B cell (primary cell): ENCODE measurements at regions not wholly inside any gene's neighbourhood (a gene's known extent, or its start where the extent isn't known, plus 50 kb on each side); places are given as distances from the start of the nearest gene placed in this dataset.

Source experiments
- ATAC-seq: fragments of 200-7000 bp; cut with Tn5 transposase; one replicate; pipeline ENCODE4 v1.10.0; 2021; ENCODE audit warnings: low read depth, mild to moderate bottlenecking, moderate number of reproducible peaks, moderate library complexity
- CTCF ChIA-PET: fragments of 350-600 bp; sonication (Branson Sonifier 250); formaldehyde crosslinking; loops from one replicate; lab custom pipeline; 2021; ENCODE audit warnings: antibody characterized with exemption, inconsistent platforms; lab: Charles Lee
- POLR2A ChIA-PET: fragments of 350-600 bp; sonication (Branson Sonifier 250); formaldehyde crosslinking; loops from one replicate; lab custom pipeline; 2021; ENCODE audit warnings: antibody characterized with exemption; lab: Charles Lee
- DNase-seq: peaks from one replicate; pipeline ENCODE4 v3.0.0; 2013
- H2AFZ ChIP-seq: 2 replicates; pipeline ENCODE4 v1.6.1; 2012; ENCODE audit warnings: mild to moderate bottlenecking, low read depth, low read length; ENCODE audit not compliant: insufficient read depth, poor library complexity, severe bottlenecking
- H3K27ac ChIP-seq, 2 donors: 1 replicate in 1 of 2; 2 replicates in 1 of 2; pipeline ENCODE4 v1.5.1; 2012 to 2013; ENCODE audit warnings: low read length in 2 of 2, mild to moderate bottlenecking in 2 of 2, moderate library complexity in 1 of 2
- H3K27me3 ChIP-seq, 4 experiments: fragments of 200-600 bp in 1 of 4; sonication (generic) in 1 of 4; replicated peaks in 1 of 4; 1 replicate in 2 of 4; 2 replicates in 2 of 4; pipeline versions ENCODE4 v1.6.1 to v1.7.0; 2013 to 2016; ENCODE audit warnings: low read length in 3 of 4, mild to moderate bottlenecking in 2 of 4, mixed read lengths in 1 of 4, moderate library complexity in 1 of 4; ENCODE audit not compliant: insufficient read depth in 4 of 4, control insufficient read depth in 3 of 4; ENCODE audit errors: control extremely low read depth in 1 of 4
- H3K36me3 ChIP-seq, 2 experiments: replicated peaks in 1 of 2; 1 replicate in 1 of 2; 2 replicates in 1 of 2; pipeline versions ENCODE4 v1.6.1 to v1.7.1; 2013; ENCODE audit warnings: low read length in 1 of 2; ENCODE audit not compliant: insufficient read depth in 2 of 2, control insufficient read depth in 1 of 2; ENCODE audit errors: control extremely low read depth in 1 of 2, extremely low read depth in 1 of 2
- H3K4me1 ChIP-seq, 2 donors: fragments of 200-600 bp in 1 of 2; sonication (generic) in 1 of 2; 1 replicate in 1 of 2; 2 replicates in 1 of 2; pipeline versions ENCODE4 v1.5.1 to v1.6.1; 2013 to 2017; ENCODE audit warnings: low read length in 2 of 2; ENCODE audit not compliant: control insufficient read depth in 2 of 2, insufficient read depth in 2 of 2
- H3K4me2 ChIP-seq: replicated peaks from 2 replicates; pipeline ENCODE3; 2012; ENCODE audit warnings: mild to moderate bottlenecking, low read depth, low read length; ENCODE audit not compliant: poor library complexity, severe bottlenecking
- H3K4me3 ChIP-seq, 5 experiments: fragments of 200-600 bp in 1 of 5; sonication (generic) in 1 of 5; 1 replicate in 3 of 5; 2 replicates in 2 of 5; pipeline versions ENCODE4 v1.5.1 to v1.7.0; 2011 to 2016; ENCODE audit warnings: low read length in 4 of 5, mild to moderate bottlenecking in 4 of 5, low read depth in 2 of 5, control low read depth in 1 of 5, moderate library complexity in 1 of 5; ENCODE audit not compliant: insufficient read depth in 1 of 5; ENCODE audit errors: control extremely low read depth in 1 of 5, extremely low read depth in 1 of 5
- H3K79me2 ChIP-seq: fragments of 200-600 bp; sonication (generic); one replicate; pipeline ENCODE4 v1.6.0; 2016; ENCODE audit warnings: low read length; ENCODE audit not compliant: control insufficient read depth, insufficient read depth
- H3K9ac ChIP-seq: fragments of 200-600 bp; sonication (generic); 2 replicates; pipeline ENCODE4 v1.6.1; 2017; ENCODE audit warnings: mild to moderate bottlenecking, low read length, moderate library complexity
- H3K9me3 ChIP-seq, 3 donors: one replicate each; pipeline versions ENCODE4 v1.6.1 to v1.7.1; 2013; ENCODE audit warnings: low read length in 2 of 3; ENCODE audit not compliant: control insufficient read depth in 2 of 3, insufficient read depth in 1 of 3; ENCODE audit errors: control extremely low read depth in 1 of 3
- H4K20me1 ChIP-seq: 2 replicates; pipeline ENCODE4 v1.6.0; 2012; ENCODE audit warnings: mild to moderate bottlenecking, low read length; ENCODE audit not compliant: insufficient read depth, control insufficient read depth, poor library complexity, severe bottlenecking
- H3K27ac Mint-ChIP-seq: one replicate; pipeline ENCODE4 v1.8.0; 2021; ENCODE audit warnings: mixed read lengths
- H3K27me3 Mint-ChIP-seq: one replicate; pipeline ENCODE4 v1.8.0; 2021; ENCODE audit warnings: mixed read lengths
- H3K4me1 Mint-ChIP-seq: one replicate; pipeline ENCODE4 v1.8.0; 2021; ENCODE audit warnings: mixed read lengths
- H3K4me3 Mint-ChIP-seq: one replicate; pipeline ENCODE4 v1.8.0; 2021; ENCODE audit warnings: mixed read lengths
- H3K9me3 Mint-ChIP-seq: one replicate; pipeline ENCODE4 v1.8.0; 2022; ENCODE audit warnings: mixed read lengths; ENCODE audit not compliant: insufficient read depth
- CTCF ChIP-seq: fragments of 200-600 bp; IDR thresholded peaks from one replicate; pipeline ENCODE4 v1.8.0; 2022; ENCODE audit warnings: antibody characterized with exemption, mild to moderate bottlenecking
- EZH2 ChIP-seq: IDR thresholded peaks from 2 replicates; pipeline ENCODE4 v1.6.1; 2012; ENCODE audit warnings: borderline replicate concordance, low read depth, mild to moderate bottlenecking, moderate library complexity, low read length; ENCODE audit not compliant: insufficient read depth, poor library complexity, severe bottlenecking
- WGBS: methylation state at CpG from one replicate; pipeline ENCODE4 v1.1.5; 2013; ENCODE audit warnings: missing lambda C conversion rate; ENCODE audit not compliant: insufficient coverage; 5-methylcytosine and 5-hydroxymethylcytosine counted together
- intact Hi-C: fragments of 100-400 bp; cut with micrococcal nuclease; formaldehyde crosslinking; loops from one replicate; pipeline ENCODE4 v1.10.0; 2022

GRCh38 chr4:58205446-58206235 is 1095.5 kb upstream of the IGFBP7 start:
- POLR2A ChIA-PET: no interaction called here
- H3K79me2 ChIP-seq: no peaks in the 10 kb centered on the region
- no peak overlapping the region for H3K27ac ChIP-seq
- no peaks in the 10 kb centered on the region for H3K36me3 ChIP-seq
- H3K9me3 Mint-ChIP-seq: peaks cover 3% of the 10 kb centered on the region
- no CpG with 5 or more reads among the region's 3 CpGs for WGBS
- CTCF ChIA-PET: no interaction called here
- no peaks in the 10 kb centered on the region for H3K4me1 Mint-ChIP-seq
- H2AFZ ChIP-seq: no peak overlapping the region
- H3K4me3 Mint-ChIP-seq: no peak overlapping the region
- H3K4me3 ChIP-seq: no peak overlapping the region
- H3K4me1 ChIP-seq: no peaks in the 10 kb centered on the region
- no peak overlapping the region for H3K27ac Mint-ChIP-seq
- DNase-seq (no peak), ATAC-seq (no peak)
- H3K4me2 ChIP-seq: no peak overlapping the region
- no peaks in the 10 kb centered on the region for H3K9me3 ChIP-seq
- H3K27me3 ChIP-seq: no peaks in the 10 kb centered on the region
- intact Hi-C loops: no loop called here
- H4K20me1 ChIP-seq: no peaks in the 10 kb centered on the region
- no peaks in the 10 kb centered on the region for H3K27me3 Mint-ChIP-seq
- TF ChIP-seq CTCF (no peak), EZH2 (no peak)
- H3K9ac ChIP-seq: no peak overlapping the region

- Histone ChIP-seq H3K4me3 (no peak overlapping the region), H3K27ac (no peak overlapping the region), H3K36me3 (no peaks in the 10 kb centered on the region), H3K27me3 (no peaks in the 10 kb centered on the region), H3K79me2 (no peaks in the 10 kb centered on the region), H3K9ac (no peak overlapping the region), H4K20me1 (no peaks in the 10 kb centered on the region), H3K4me1 (no peaks in the 10 kb centered on the region), H2AFZ (no peak overlapping the region), H3K4me2 (no peak overlapping the region), H3K9me3 (peaks cover 0 to 5% (median 0%) of the 10 kb centered on the region in 3 donors)
- DNase-seq (no peak), ATAC-seq (no peak)
- peaks cover 8% of the 10 kb centered on the region for H3K9me3 Mint-ChIP-seq
- ChIA-PET CTCF (no interaction called here), POLR2A (no interaction called here)
- H3K4me1 Mint-ChIP-seq: no peaks in the 10 kb centered on the region
- intact Hi-C loops: no loop called here
- 20% methylated on average over 1 of the region's 2 CpGs for WGBS
- no peak overlapping the region for H3K4me3 Mint-ChIP-seq
- no peak overlapping the region for H3K27ac Mint-ChIP-seq
- TF ChIP-seq EZH2 (no peak), CTCF (no peak)
- H3K27me3 Mint-ChIP-seq: no peaks in the 10 kb centered on the region
These were observed 1082.0 kb upstream of the IGFBP7 start for GRCh38 chr4:58192217-58192616.
